ENCODE measurements at regions not wholly inside any gene's neighbourhood (a gene's known extent, or its start where the extent isn't known, plus 50 kb on each side); places are given as distances from the start of the nearest gene placed in this dataset.

- TF ChIP-seq CTCF (IDR thresholded peaks at IDR 0.05), result no peak
- no peak for TF ChIP-seq POLR2AphosphoS5 (IDR thresholded peaks at IDR 0.05)
Observed at GRCh38 chr10:21158301-21158700, 261.2 kb upstream of the NEBL start.
